HCEC 1CT (cell line): ENCODE measurements at regions not wholly inside any gene's neighbourhood (a gene's known extent, or its start where the extent isn't known, plus 50 kb on each side); places are given as distances from the start of the nearest gene placed in this dataset.
A peak's percentile ranks its signal among the peaks of the same experiment; 100 is the strongest.

ENCODE experiments used
- DNase-seq: peaks from one replicate; pipeline ENCODE4 v3.0.0-alpha.2; 2017

DNA sequence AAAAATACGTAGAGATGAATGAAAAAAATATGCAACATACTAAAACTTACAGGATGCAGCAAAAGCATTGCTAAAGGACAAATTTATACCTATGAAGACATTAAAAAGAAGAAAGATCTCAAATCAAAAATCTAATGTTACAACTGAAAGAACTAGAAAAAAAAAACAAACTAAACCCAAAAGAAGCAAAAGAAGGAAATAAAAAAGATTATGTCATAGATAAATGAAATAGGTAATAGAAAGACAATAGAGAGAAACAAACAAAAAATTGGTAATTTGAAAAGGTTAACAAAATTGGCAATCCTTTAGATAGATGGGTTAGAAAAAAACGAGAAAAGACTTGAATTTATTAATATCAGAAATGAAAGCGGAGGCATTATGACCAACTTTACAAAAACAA lies 1000.2 kb downstream of the TLE4 start:
- no peak for DNase-seq

DNA sequence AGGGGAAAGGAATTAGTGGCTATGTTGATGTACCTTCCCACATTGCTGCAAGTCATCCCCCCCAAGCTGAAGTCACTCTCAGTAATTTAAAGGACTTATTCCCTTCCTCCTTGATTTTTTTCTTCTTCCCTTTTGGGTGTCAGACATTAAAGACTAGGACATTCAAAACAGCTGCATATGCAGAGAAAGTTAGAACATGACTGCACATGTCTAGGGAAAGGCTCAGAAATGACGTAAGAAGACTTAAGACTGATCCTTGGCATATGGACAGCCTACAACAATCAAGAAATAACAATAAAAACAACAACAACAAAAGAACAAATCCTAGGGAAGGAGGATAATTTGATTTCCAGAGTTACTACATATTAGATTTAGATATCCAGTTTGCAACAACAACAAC lies 997.5 kb downstream of the TLE4 start:
- DNase-seq, result no peak

DNA sequence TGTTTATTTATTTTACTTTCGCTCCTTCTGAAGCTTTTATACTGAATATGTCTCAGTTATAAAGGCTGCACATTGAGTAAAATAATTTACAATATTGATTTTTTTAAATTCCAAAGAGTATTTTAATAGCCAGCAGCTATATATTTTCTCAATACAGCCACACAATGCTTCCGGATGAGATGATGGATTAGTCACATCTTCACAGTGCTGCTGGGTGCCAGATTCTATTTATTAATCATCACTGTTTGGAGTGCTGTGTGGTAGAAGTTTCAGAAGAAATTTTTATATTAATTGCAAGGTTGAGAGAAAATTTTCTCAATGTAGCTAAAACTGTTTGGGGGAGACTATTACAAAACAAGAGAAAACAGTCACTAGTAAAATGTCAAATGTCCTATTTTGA lies 989.8 kb downstream of the TLE4 start:
- peak; percentile 44 for DNase-seq

DNA sequence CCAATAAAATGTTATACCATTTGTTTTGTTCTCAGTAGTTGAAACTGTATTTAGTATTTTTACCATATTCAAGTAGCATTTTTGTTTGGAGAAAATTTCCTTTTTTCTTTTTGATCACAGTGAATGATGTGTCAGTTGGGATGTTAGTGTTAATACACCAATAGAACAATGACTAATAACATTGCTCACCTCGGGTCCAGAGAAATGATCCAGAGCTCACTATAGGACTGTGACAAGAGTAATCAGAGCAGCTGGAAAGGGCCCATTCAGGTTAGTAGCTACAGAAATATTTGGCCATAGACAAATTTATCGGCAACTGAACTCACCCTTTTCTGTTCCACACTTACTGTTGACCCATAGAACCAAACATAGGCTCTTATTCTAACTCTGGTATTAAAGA lies 989.2 kb downstream of the TLE4 start:
- DNase-seq, result peak; percentile 66

DNA sequence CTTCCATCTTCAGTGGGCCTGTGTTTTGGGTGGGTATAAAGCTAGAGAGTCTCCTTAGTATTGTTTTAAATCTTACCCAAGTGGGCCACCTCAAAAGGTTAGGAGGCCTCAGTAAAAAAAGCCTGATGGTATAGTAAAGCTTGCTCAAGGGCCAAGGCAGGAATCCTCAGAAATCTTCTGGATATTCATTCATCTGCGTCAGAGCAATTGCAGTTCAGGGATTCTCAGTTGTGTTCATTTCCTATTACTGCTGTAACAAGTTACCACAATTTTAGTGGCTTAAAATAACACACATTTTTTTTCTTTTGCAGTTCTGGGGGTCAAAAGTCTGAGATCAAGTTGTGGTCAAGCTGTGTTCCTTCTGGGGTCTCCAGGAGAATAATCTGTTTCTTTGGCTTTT lies 985.5 kb downstream of the TLE4 start:
- DNase-seq, result no peak

DNA sequence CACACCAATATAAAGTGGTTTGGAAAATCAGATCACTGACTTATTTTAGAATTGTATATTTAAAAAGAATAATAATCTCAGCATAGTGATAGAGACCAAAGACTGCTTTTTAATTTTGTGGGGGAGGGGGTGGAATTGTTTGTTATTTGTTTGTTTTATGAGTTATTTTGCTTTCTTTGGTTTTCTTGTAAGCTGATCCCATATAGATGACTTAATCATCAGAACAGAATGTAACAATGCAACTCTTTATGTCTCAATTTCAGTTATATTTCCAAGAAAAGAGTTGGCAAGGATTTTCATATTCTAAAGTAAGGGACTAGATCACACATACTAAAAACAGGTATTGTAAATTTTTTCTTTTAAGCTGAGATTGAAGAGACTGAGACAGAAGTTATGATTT lies 984.9 kb downstream of the TLE4 start:
- peak; percentile 66 for DNase-seq

DNA sequence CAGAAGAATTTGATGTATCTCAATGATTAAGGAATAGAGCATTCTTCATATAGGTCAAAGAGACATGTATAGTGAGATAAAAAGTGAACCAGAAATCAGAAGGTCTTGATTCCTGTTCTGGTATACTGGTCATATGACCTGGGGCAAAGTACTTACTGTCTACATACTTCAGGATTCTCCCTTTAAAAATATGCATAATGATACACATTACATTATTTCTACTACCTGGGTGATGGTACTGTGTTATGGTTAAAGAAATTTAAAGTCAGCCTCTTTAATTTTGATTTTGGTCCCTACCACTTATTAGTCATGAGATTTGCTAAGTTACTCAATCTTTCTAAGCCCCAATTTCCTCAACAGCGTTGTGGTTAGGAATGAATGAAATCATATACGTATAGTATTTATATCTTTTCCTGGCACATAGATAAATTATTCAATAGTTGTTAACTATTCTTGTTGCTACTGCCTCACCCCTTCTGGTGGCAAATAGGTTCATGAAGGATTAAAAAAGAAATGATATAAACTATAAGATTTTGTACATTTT lies 984.1 kb downstream of the TLE4 start:
- DNase-seq, result peak; percentile 84

DNA sequence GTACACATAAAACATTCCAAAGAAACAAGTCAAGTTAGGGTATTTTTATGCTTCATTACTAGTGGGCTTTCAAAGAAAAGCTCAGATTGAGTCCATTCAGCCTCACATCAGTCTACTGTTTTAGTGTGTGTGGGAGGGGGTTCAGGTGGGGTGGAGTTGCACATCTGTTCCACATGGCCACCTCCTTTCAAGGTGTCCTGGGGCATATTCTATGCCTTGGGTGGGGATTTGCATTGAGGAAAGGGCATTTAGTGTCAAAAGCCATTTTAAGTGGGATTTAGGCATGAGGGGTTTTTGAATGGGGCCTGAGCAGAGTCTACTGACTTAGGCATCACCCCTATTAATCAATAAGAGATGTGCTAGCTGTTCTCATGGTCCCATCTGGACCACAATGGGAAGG lies 983.1 kb downstream of the TLE4 start:
- no peak for DNase-seq

DNA sequence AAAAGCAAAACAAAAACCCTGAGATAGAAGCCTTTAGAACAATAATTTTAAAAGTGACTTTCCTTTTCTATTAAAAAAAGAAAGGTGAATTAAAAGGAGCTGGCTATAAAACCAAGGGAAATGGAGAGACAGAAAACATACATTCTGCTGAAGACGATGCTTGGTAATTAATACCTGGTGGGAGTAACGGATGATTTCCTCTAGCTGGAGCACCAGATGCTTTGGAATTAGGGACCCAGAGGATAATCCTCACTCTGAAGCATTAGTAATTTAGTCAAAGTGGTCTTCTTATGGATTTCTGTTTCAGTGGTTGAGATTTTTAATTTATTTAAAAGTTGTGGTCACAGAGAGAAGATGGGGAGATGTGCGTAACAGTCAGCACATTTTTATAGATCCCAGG lies 982.5 kb downstream of the TLE4 start:
- DNase-seq, result no peak

DNA sequence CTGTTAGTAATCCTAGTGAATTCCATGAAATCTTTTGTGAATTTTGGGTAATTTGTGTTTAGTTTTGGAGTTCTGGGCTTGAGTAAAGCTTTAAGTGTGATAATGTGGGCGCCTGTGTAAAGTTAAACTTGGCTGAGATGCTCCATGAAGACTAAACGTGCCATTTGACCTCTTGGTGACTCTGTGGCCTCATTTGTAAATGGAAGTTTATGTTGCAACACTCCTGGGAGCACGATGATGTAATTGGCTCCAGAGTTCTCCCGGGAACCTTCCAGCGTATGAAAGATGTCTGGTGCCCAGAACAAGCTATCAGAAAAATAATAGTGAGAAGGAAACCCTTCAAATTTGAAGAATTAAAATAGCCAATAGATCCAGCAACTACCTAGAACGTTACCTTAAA lies 981.2 kb downstream of the TLE4 start:
- DNase-seq, result peak; percentile 72

DNA sequence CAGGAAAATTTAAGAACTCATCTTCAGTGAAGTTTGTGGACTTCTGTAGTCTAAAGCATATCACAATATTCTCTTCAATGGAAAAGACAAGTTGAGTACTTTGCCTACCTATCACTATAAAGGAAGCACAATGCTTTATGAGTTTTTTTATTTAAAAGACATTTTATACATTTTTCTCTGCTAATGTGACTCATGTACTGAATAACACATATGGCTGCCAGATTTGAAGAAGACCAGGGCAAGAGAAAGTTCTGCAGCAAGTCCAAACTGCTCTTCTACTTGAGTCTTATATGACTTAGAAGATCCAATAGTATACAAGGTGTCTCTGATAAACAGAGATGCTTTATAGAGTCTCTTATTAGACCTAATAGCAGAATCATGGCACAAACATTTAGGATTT lies 978.4 kb downstream of the TLE4 start:
- peak; percentile 62 for DNase-seq

DNA sequence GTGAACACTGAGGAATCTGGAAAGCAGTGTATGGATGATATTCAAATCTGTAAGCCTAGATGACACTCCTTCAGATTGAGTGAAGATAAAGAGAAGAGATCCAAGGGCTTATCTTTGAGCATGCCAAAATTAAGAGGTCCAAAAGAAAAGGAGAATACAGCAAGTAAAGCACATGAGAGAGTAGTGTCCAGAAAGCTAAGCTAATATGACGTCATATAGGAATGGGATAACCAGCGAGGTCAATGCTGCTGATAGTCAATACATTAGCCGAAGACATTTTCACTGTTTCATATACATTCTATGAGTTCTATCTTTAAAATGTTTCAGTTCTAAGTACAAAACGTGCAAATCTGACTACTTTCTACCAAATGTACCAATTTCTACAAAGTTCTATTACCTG lies 975.8 kb downstream of the TLE4 start:
- no peak for DNase-seq

DNA sequence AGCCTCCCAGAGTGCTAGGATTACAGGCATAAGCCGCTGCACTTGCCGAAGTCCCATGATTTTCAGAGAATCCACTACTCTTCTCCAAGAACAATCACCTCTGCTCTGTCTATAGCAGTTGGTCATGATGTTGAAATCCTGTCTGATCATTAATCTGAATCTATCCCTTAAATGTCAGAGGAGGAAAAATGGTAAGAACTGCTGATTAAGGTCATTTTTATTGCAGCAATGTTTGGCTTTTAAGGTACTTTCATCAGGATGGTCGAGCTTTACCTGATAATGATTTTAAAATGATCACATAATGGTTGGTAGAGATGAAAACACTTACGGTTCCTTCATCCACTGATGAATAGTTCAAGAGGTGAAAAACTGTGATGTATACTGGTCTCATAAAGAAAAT lies 968.6 kb downstream of the TLE4 start:
- no peak for DNase-seq

DNA sequence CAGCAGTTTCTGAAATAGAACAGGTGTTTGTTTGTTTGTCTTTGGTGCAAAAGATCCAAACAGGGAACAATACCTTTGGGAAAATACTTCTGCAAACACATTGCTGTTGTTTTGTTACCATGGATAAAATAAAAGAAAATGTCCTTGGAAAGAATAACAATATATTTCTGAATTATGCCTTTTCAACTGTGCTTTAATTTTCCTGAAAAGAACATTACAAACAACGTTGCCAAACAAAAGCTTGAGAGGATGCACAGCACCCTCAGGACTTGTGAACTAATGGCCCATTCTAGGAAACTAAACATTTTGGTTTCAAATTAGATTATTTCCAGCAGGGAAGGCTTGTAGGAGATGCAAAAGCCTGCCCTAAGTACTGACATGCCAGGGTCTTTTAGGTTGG lies 967.2 kb downstream of the TLE4 start:
- DNase-seq, result no peak

DNA sequence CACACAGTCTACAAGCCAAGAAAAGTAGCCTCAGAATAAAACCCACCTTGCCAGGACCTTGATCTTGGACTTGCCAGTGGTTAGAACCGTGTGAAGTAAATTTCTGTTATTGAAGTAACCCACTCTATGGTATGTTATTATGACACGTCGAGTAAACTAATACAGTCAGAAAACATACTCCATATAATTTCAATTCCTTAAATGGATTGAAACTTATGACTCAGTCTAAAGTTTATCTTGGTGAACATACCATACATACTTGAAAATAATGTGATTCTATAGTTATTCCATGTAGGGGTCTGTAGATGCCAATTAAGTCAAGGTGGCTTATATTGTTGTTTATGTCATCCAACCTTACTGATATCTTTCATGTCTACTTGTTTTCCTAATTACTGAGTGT lies 950.7 kb downstream of the TLE4 start:
- peak; percentile 47 for DNase-seq

DNA sequence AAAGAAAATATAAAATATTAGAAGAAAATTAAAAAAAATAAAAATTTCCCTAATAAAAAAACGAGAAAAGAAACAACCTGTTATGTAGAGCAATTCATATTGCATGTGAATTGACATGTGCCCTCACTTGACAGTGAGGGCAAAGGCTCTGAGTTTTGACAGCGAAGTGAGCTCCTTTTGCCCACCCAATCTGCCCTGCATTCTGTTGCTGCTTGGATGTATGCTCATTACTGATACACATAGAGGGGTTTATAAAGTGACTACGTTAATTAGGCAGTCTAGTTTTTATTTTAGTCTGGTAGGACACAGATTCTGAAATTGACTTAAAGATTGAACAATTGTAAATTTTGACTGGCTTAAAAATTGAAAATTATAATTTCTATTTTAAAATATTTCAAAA lies 949.4 kb downstream of the TLE4 start:
- DNase-seq, result no peak

DNA sequence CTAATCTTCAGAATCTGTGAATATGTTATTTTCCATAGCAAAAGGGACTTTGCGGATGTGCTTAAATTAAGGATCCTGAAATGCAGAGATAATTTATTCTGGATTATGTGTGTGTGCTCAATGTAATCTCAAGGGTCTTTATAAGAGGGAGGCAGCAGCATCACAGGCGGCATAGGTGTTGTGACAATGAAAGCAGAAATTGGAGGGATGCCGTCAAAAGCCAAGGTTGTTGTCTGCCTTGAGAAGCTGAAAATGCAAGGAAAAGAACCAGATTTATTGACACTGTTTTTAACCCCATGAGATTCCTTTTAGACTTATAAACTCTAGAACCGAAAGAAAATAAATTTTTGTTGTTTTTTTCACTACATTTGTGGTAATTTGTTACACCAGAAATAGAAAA lies 948.5 kb downstream of the TLE4 start:
- no peak for DNase-seq

DNA sequence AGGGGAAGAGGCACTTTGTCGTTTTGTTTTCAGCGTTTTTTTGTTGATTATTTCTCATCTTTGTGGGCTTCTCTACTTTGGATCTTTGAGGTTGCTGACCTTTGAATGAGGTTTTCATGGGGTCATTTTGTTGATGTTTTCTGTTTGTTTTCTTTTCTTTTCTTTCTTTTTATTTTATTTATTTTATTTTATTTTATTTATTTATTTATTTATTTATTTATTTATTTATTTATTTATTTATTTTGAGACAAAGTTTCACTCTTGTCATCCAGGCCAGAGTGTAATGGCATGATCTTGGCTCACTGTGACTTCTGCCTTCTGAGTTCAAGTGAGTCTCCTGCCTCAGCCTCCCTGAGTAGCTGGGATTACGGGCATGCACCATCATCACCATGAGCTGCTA lies 946.7 kb downstream of the TLE4 start:
- no peak for DNase-seq

DNA sequence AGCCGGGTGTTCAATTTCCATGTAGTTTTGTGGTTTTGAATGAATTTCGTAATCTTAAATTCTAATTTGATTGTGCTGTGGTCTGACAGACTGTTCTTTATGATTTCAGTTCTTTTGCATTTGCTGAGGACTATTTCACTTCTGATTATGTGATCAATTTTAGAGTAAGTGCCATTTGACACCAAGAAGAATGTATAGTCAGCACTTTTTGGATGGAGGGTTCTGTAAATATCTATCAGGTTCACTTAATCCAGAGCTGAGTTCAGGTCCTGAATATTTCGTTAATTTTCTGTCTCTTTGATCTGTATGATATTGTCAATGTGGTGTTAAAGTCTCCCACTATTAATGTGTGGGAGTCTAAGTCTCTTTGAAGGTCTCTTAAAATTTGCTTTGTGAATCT lies 944.9 kb downstream of the TLE4 start:
- DNase-seq, result no peak

DNA sequence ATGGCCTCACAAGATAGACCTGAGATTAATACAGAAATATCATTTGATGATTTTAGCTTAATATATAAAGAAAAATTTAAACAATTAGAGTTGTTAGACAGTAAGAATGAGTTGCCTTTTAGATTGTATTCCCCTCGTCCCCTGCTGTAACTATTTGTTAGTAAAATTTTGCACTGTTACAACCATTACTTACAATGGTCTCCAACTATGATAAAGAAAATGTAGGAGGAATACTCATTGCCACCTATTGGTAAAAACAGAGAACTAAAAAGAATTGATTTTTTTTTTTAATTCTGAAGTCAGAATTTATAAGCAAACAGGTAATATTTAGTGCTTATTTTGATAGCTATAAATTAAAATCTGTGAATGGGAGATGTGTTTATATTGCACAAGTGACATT lies 937.6 kb downstream of the TLE4 start:
- DNase-seq, result no peak

DNA sequence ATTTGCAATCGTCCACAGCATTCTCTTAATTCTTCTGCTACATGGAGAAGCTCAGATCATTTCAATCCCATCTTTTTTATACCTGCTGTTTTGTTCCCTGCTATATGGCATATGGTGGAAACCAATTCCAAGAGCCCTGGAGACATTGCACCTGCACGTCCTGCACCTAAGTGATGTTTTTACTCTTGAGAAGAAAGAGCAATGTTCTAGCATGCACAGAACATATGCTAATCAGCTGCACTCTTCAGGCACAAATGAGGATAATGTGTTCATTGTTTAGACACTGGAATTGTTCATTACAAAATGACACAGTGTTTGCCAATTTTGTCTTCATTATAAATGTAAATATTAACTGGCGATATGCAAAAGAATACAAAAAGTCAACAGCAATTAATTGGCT lies 935.8 kb downstream of the TLE4 start:
- DNase-seq, result no peak

DNA sequence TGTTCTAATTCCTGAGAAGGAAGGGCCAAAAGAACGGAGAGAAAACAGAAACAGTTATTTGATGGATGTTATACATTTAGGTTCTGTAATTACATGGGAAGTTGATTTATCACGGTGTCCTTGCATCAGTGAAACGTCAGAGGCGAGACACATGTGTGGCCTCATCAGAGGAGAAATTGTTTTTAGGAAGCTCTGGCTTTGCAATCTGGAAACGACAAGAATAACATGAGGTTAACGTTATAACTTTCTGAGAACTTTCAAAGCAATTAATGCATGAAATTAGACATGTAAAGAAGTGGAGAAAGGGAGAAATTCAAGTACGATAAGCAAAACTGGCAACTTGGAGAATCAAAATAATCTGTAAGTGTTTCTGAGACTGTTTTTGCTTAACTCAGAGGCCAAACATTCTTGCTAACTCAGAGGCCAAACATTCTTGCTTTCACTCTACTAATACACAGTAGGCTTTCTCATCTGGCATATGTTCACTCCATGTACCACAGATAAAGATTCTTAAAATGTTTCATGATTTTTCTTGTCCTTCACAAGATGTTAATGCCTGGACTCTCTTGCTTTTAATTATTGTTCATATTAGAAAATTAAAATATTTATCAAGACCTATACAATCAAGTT lies 933.0 kb downstream of the TLE4 start:
- DNase-seq, result peak; percentile 27

DNA sequence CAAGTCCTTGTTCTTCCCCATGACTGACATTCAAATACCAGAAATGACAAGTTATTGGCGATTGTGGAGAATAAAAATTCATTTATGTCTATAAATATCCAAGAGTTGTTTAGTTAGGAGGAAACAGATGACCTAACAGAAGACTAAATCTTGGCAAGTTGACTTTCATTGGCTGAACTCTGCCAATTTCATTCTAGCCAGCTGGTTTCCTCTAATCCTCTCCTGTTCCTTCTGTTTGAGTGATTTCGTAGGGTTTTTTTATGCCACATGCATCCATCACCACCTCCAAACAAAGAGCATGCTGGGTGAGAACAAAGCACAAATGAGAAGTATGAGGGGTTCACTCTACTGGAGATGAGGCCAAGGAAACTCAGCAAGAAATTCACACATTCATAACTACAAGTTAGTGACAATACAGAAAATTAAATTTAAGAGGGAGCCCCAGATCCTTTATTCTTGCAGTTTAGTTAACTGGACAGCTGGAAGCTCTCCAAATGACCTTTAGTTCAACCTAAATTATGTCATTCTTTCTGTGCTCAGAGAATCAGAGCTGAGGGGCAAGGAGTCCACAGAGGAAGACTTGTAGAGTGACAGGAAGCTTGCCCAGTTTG lies 932.0 kb downstream of the TLE4 start:
- DNase-seq, result peak; percentile 1

DNA sequence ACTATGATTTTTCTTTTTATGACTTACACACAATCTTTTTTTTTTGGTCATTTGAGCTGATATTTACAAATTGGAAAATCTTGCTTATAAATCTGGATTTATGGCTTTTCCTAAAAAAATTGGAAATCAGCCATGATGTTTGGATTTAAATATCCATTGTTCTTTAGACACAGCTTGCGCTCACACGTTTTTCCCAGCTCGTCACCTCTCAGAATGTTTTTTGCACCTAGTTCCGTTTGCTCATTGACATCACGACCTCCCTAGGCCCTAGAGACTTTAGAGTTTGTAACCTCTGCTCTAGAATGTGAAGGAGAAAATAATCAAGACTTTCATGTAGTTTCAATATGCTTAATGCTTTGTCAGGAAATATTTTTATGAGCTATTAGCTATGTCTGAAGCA lies 930.5 kb downstream of the TLE4 start:
- DNase-seq, result no peak

DNA sequence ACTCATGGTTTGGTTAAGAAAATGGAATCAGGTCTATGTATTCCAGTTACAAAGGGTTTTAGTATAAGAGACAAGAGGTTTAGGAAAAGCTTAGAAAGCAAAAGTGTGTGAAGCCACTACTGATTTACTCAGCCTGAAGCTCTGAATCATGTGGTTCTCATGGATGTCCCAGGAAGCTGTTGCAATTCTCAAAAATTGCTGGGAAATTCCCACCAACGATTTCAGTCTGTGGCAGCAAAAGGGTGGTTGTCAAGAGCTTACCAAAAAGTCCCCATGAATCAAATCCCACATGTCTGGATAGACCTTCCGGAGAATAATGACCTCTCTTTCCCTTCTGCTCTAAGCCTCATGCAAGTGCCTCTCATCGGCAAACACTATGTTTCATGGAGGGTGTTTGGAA lies 929.9 kb downstream of the TLE4 start:
- DNase-seq, result peak; percentile 39
